Astrocyte (in vitro differentiated cells and primary cell): ENCODE measurements at regions not wholly inside any gene's neighbourhood (a gene's known extent, or its start where the extent isn't known, plus 50 kb on each side); places are given as distances from the start of the nearest gene placed in this dataset.

Source experiments
- EZH2 ChIP-seq: IDR thresholded peaks from 2 replicates; pipeline ENCODE4 v1.6.1; 2012; ENCODE audit warnings: mild to moderate bottlenecking, low read length, inconsistent platforms; ENCODE audit not compliant: insufficient read depth
- TF ChIP-seq, protein P1 (sequence below): IDR thresholded peaks from 2 replicates; pipeline ENCODE4 v1.5.1; 2011; ENCODE audit warnings: low read depth, mild to moderate bottlenecking, inconsistent platforms, low read length, moderate library complexity; ENCODE audit not compliant: insufficient read depth

DNA sequence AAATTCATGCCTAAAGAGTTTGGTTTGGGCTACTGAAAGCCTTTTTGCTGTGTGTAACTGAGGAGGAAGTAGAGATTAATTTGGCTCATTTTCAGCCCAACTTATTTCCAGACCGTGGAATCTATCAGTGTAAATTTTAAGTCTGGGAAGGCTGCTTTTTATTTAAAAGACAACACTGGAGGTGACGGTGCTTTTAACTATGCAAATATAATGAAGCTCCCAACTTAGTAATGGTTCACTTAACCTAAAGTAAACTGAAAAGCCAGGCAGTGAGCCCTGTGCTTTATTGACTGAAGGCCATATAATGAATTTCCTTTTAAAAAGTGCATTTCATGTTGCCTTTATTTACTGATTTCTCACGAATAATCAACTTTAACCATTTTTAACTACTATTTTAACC lies 127.2 kb downstream of the NPY start:
- no peak for TF ChIP-seq EZH2
- TF ChIP-seq, protein P1, sequence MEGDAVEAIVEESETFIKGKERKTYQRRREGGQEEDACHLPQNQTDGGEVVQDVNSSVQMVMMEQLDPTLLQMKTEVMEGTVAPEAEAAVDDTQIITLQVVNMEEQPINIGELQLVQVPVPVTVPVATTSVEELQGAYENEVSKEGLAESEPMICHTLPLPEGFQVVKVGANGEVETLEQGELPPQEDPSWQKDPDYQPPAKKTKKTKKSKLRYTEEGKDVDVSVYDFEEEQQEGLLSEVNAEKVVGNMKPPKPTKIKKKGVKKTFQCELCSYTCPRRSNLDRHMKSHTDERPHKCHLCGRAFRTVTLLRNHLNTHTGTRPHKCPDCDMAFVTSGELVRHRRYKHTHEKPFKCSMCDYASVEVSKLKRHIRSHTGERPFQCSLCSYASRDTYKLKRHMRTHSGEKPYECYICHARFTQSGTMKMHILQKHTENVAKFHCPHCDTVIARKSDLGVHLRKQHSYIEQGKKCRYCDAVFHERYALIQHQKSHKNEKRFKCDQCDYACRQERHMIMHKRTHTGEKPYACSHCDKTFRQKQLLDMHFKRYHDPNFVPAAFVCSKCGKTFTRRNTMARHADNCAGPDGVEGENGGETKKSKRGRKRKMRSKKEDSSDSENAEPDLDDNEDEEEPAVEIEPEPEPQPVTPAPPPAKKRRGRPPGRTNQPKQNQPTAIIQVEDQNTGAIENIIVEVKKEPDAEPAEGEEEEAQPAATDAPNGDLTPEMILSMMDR = no peak
